ENCODE measurements at regions not wholly inside any gene's neighbourhood (a gene's known extent, or its start where the extent isn't known, plus 50 kb on each side); places are given as distances from the start of the nearest gene placed in this dataset.

DNA sequence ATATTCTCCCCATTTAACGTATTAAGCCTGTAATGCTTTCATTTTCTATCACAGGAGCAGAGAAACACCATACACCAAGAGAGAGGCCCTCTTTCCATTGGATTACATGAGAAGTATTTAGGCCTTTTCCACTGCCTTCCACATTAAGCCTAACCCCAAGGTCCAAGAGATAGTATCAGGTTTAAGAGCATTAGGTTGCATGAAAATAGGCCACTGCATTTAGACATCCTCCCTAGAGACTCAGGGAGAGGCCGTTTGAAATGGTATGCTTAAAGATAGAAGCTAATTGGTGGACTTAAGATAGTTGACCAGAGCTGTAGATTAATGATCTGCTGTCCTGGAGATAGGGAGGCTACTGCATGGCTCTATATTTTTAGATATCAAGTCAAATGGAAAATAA is 128.5 kb upstream of the PTPRM start:
- no TSS peak for BruUV-seq (replicated peaks)
- TF ChIP-seq ZFX (IDR thresholded peaks at IDR 0.05) = no peak
- no peak for TF ChIP-seq ZBTB33 (IDR thresholded peaks at IDR 0.05; ENCODE audit: extremely low read depth, insufficient replicate concordance, low read length)
- H3K4me2 ChIP-seq (ENCODE audit: low read length) = no peak overlapping the region
- no peaks in the 10 kb centered on the region for H3K36me3 ChIP-seq (ENCODE audit: control insufficient read depth in 1 of 2, insufficient read depth in 2 of 2, low read length in 2 of 2)
- ChIA-PET RAD21 (ENCODE audit: low non-redundant PET in 1 of 2, low total read pairs in 2 of 2, uncharacterized antibody in 2 of 2, unreplicated experiment in 2 of 2) (no interaction called here), CTCF (no interaction called here), POLR2A (no interaction called here)
- H3K9me3 ChIP-seq (ENCODE audit: control insufficient read depth in 1 of 2, insufficient read depth in 1 of 2, low read depth in 1 of 2, low read length in 2 of 2) = peaks cover 0 to 3% of the 10 kb centered on the region in 2 experiments; a peak in 1 of 4 replicates
- no peak overlapping the region for H2AFZ ChIP-seq (ENCODE audit: low read depth, low read length, poor library complexity, severe bottlenecking)
- H3K4me1 ChIP-seq (ENCODE audit: control insufficient read depth in 1 of 2, insufficient read depth in 2 of 2, low read length in 2 of 2) = no peaks in the 10 kb centered on the region
- no peak for ATAC-seq
- H3K27ac ChIP-seq (ENCODE audit: low read depth, low read length) = no peak overlapping the region
- H4K20me1 ChIP-seq (ENCODE audit: insufficient read depth) = no peaks in the 10 kb centered on the region
- no peaks in the 10 kb centered on the region for H3K9me2 ChIP-seq (ENCODE audit: insufficient read depth)
- intact Hi-C loops (cut with micrococcal nuclease) = no loop called here
- no peak overlapping the region for H3K9ac ChIP-seq (ENCODE audit: low read length)
- no peaks in the 10 kb centered on the region for H3K79me2 ChIP-seq (ENCODE audit: insufficient read depth, low read length)
- no peaks in the 10 kb centered on the region for H3K27me3 ChIP-seq (ENCODE audit: insufficient read depth, low read length)
- no peak overlapping the region for H3K4me3 ChIP-seq (replicated peaks in 1 of 2; ENCODE audit: low read depth in 1 of 2, low read length in 2 of 2)
- DNase-seq (ENCODE audit: low read depth, low spot score) = no peak

DNA sequence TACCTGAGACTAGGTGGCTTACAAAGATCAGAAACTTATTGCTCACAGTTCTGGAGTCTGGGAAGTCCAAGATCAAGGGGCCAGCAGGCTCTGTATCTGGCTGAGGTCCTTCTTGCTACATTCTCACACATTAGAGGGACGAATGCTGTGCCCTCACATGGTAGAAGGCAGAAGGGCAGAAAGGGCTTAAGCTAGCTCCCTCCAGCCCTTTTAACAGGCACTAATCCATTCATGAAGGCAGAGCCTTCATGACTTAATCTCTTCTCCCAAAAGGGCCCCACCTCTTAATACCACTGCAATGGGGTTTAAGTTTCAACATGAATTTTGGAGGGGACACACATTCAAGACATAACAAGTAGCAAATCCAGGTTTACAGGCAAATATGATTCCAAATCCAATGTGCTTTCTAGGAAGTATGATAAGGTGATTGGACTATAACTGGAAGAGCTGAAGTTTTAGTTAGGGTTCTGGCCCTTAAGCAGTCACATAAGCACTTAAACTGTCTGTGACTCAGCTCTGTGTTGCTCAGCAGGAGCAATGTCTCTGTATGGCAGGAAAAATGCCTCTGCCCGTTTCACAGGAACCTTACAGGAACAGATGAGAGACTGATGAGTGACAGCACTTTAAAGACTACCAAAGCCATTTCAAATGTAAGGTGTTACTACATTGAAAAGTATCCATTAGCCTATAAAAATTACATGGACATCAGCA is 119.6 kb upstream of the PTPRM start:
- BruUV-seq (replicated peaks) = no TSS peak
- H3K9me3 ChIP-seq (ENCODE audit: control insufficient read depth in 1 of 2, insufficient read depth in 1 of 2, low read depth in 1 of 2, low read length in 2 of 2) = peaks cover 0 to 6% of the 10 kb centered on the region in 2 experiments; a peak in 1 of 4 replicates
- H3K9me2 ChIP-seq (ENCODE audit: insufficient read depth) = no peaks in the 10 kb centered on the region
- no peaks in the 10 kb centered on the region for H3K27me3 ChIP-seq (ENCODE audit: insufficient read depth, low read length)
- POLR2A ChIA-PET = no interaction called here
- no peaks in the 10 kb centered on the region for H4K20me1 ChIP-seq (ENCODE audit: insufficient read depth)
- H3K36me3 ChIP-seq (ENCODE audit: control insufficient read depth in 1 of 2, insufficient read depth in 2 of 2, low read length in 2 of 2) = no peaks in the 10 kb centered on the region
- RAD21 ChIA-PET (ENCODE audit: low non-redundant PET in 1 of 2, low total read pairs in 2 of 2, uncharacterized antibody in 2 of 2, unreplicated experiment in 2 of 2) = no interaction called here
- CTCF ChIA-PET = no interaction called here
- no peak overlapping the region for H3K4me3 ChIP-seq (replicated peaks in 1 of 2; ENCODE audit: low read depth in 1 of 2, low read length in 2 of 2)
- H3K79me2 ChIP-seq (ENCODE audit: insufficient read depth, low read length) = no peaks in the 10 kb centered on the region
- no peaks in the 10 kb centered on the region for H3K4me1 ChIP-seq (ENCODE audit: control insufficient read depth in 1 of 2, insufficient read depth in 2 of 2, low read length in 2 of 2)
- H2AFZ ChIP-seq (ENCODE audit: low read depth, low read length, poor library complexity, severe bottlenecking) = no peak overlapping the region
- H3K4me2 ChIP-seq (ENCODE audit: low read length) = no peak overlapping the region
- ATAC-seq = no peak
- no peak overlapping the region for H3K27ac ChIP-seq (ENCODE audit: low read depth, low read length)
- H3K9ac ChIP-seq (ENCODE audit: low read length) = no peak overlapping the region
- DNase-seq (ENCODE audit: low read depth, low spot score) = no peak
- intact Hi-C loops (cut with micrococcal nuclease) = no loop called here
- TF ChIP-seq FOSL1 (IDR thresholded peaks at IDR 0.05; ENCODE audit: low read depth) (no peak), CEBPB (IDR thresholded peaks at IDR 0.05; ENCODE audit: low read depth) (no peak), ZBTB33 (IDR thresholded peaks at IDR 0.05; ENCODE audit: extremely low read depth, insufficient replicate concordance, low read length) (no peak), POLR2AphosphoS5 (IDR thresholded peaks at IDR 0.05; ENCODE audit: low read depth, low read length) (no peak), EZH2 (IDR thresholded peaks at IDR 0.05) (no peak), RAD21 (IDR thresholded peaks at IDR 0.05; ENCODE audit: low read depth) (no peak), ZNF274 (IDR thresholded peaks at IDR 0.05; ENCODE audit: low read depth, low read length) (no peak), SIN3A (IDR thresholded peaks at IDR 0.05; ENCODE audit: low read depth) (no peak), TCF7L2 (IDR thresholded peaks at IDR 0.05; ENCODE audit: borderline replicate concordance, extremely low read depth, insufficient read depth, insufficient read length) (no peak), ELF1 (IDR thresholded peaks at IDR 0.05; ENCODE audit: borderline replicate concordance, low read depth) (no peak), CBX3 (IDR thresholded peaks at IDR 0.05; ENCODE audit: low read depth) (no peak)
- TF ChIP-seq, protein P1, sequence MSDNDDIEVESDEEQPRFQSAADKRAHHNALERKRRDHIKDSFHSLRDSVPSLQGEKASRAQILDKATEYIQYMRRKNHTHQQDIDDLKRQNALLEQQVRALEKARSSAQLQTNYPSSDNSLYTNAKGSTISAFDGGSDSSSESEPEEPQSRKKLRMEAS (IDR thresholded peaks at IDR 0.05) = no peak
- TF ChIP-seq, protein P2, sequence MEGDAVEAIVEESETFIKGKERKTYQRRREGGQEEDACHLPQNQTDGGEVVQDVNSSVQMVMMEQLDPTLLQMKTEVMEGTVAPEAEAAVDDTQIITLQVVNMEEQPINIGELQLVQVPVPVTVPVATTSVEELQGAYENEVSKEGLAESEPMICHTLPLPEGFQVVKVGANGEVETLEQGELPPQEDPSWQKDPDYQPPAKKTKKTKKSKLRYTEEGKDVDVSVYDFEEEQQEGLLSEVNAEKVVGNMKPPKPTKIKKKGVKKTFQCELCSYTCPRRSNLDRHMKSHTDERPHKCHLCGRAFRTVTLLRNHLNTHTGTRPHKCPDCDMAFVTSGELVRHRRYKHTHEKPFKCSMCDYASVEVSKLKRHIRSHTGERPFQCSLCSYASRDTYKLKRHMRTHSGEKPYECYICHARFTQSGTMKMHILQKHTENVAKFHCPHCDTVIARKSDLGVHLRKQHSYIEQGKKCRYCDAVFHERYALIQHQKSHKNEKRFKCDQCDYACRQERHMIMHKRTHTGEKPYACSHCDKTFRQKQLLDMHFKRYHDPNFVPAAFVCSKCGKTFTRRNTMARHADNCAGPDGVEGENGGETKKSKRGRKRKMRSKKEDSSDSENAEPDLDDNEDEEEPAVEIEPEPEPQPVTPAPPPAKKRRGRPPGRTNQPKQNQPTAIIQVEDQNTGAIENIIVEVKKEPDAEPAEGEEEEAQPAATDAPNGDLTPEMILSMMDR (IDR thresholded peaks at IDR 0.05 in 2 of 3, conservative IDR thresholded peaks at IDR 0.05 in 1 of 3; ENCODE audit: borderline replicate concordance in 1 of 3, insufficient read depth in 1 of 3, low read depth in 2 of 3, low read length in 2 of 3) = no peak

Measured in HCT116 (cell line).